Pulmonary artery endothelial cell (primary cell): ENCODE measurements at regions not wholly inside any gene's neighbourhood (a gene's known extent, or its start where the extent isn't known, plus 50 kb on each side); places are given as distances from the start of the nearest gene placed in this dataset.
"Not testable (repeated sequence)": the region's sequence is repeated elsewhere in the genome, so short reads cannot be mapped to it uniquely, and the experiment has no call there.

ENCODE experiments used
- DNase-seq: peaks from one replicate; pipeline ENCODE4 v3.0.0-alpha.2; 2011; ENCODE audit warnings: low read depth, low spot score

DNA sequence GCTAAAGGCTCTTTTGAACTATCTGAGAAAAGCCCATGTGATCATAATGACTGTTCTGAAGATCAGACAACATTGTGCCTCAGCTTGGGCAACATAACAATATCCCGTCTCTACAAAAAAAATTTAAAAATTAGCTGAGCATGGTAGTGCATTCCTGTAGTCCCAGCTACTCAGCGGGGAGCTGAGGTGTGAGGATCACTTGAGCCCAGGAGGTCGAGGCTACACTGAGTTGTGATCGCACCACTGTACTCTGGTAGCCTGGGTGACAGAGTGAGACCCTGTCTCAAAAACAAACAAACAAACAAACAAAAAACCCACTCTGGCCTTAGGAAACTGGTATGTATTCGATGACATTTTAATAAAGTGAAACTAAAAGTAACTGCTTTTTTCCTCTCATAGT is 1526.8 kb upstream of the TENM4 start:
- DNase-seq = no peak

- no peak for DNase-seq
Measured at GRCh38 chr11:80960381-80961029, 1519.7 kb upstream of the TENM4 start.

- DNase-seq = no peak
Measured at GRCh38 chr11:80959751-80960150, 1518.9 kb upstream of the TENM4 start.

- no peak for DNase-seq
Measured at GRCh38 chr11:80958987-80959386, 1518.2 kb upstream of the TENM4 start.

- no peak for DNase-seq
Measured at GRCh38 chr11:80958361-80958760, 1517.5 kb upstream of the TENM4 start.

GRCh38 chr11:80955588-80955987 is 1514.8 kb upstream of the TENM4 start:
- DNase-seq = no peak

DNA sequence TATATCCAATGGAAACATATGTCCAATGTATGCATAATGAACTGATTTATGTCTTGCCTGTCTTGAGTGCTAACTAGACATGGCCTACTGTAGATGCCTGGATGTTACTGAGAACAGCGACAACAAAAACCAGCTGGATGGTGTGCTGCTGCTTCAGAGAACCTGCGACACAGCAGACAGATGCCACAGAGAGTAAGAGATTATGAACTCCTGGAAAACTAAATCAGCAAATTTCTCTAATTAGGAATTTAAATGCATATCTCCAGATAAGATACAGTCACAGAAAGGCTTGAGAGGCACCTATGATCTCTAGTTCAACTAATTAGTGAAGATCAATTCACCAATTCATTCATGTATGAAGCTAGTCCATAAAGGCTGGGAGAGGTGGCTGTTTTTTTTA is 1508.0 kb upstream of the TENM4 start:
- DNase-seq = no peak

GRCh38 chr11:80944758-80945157 is 1503.9 kb upstream of the TENM4 start:
- DNase-seq = no peak

- DNase-seq = no peak
Measured at GRCh38 chr11:80943226-80943625, 1502.4 kb upstream of the TENM4 start.

GRCh38 chr11:80937842-80938241 is 1497.0 kb upstream of the TENM4 start:
- no peak for DNase-seq

GRCh38 chr11:80930038-80930437 is 1489.2 kb upstream of the TENM4 start:
- no peak for DNase-seq

DNA sequence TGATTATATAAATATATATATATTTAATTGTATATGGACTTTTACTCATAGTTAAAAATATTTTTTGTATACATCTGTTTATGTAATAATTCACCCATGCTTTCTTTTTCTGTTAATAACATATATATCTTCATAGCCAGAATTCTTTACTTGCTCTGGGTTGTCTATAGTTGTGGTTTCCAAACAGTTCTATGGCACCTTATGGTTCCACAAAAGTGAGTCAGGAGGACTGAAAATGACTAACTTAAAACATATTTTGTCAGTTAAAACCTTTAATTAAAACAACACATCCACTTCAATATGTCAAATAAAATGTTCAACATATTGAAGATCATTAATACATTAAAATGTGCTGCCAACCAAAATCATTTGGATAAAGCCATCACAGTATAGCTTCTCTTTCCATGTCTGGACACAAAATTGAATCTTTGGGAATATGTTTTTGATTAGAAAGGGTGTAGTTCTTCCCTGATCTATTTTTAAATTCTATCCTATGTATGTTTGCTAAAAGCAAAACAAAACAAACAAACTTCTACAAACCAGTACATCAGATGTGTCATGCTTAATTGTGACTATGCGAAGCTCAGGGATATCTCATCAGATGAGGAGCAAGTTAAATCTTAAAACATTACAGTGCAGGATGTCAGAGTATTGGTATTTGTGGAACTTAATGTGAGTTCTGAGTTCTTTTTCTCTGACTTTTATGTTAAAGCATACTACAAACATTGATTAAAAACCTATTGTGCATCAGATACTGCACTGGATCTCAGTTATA is 1488.4 kb upstream of the TENM4 start:
- no peak for DNase-seq

- no peak for DNase-seq
Measured at GRCh38 chr11:80925321-80925720, 1484.5 kb upstream of the TENM4 start.

- not testable (repeated sequence) for DNase-seq
Measured at GRCh38 chr11:80921310-80921709, 1480.5 kb upstream of the TENM4 start.

GRCh38 chr11:80916173-80916798 is 1475.5 kb upstream of the TENM4 start:
- no peak for DNase-seq

GRCh38 chr11:80914311-80914710 is 1473.5 kb upstream of the TENM4 start:
- no peak for DNase-seq

- DNase-seq = no peak
Measured at GRCh38 chr11:80911666-80912065, 1470.8 kb upstream of the TENM4 start.

DNA sequence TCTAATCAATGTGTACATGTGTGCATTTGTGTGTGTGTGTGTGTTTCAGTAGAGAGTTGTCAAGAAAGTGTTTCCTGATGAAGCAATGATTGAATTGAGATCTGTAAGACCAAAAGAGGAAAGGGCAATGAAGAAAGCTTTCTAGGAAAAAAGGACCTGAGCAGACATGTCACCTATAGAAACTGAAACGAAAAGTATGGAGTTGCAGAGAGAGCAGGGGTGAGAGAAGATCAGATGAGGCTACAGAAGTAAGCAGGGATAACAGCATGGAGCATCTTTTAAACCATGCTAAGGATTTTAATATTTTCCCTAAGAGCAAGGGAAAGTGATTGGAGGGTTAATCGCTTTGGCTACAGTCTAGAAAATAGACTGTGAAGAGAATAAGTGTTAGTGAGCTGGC is 1459.4 kb upstream of the TENM4 start:
- no peak for DNase-seq

DNA sequence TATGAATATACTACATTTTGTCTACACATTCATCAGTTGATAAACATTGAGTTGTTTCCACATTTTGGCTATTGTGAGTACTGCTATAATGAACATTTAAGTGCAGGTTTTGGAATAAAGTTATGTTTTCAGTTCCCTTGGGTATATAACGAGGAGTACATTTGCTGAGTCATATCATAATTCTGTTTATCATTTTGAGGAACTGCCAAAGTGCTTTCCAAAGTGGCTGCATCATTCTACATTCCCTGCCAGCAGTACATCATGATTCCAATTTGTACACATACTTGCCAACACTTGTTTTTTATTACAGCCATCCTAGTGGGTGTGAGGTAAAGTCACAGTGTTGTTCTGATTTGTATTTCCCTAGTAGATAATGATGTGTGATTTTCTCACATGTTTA is 1458.6 kb upstream of the TENM4 start:
- no peak for DNase-seq

GRCh38 chr11:80898910-80899309 is 1458.1 kb upstream of the TENM4 start:
- no peak for DNase-seq

GRCh38 chr11:80886684-80887083 is 1445.9 kb upstream of the TENM4 start:
- DNase-seq = no peak

- DNase-seq = no peak
Measured at GRCh38 chr11:80873310-80873999, 1432.6 kb upstream of the TENM4 start.
